Endothelial cell (in vitro differentiated cells): ENCODE measurements at regions not wholly inside any gene's neighbourhood (a gene's known extent, or its start where the extent isn't known, plus 50 kb on each side); places are given as distances from the start of the nearest gene placed in this dataset.
A peak's percentile ranks its signal among the peaks of the same experiment; 100 is the strongest.

Experiments used
- DNase-seq: peaks from one replicate; pipeline ENCODE4 v3.0.0; 2021; ENCODE audit warnings: low spot score
- H3K27ac Mint-ChIP-seq: one replicate; pipeline ENCODE4 v1.8.0; 2021; ENCODE audit warnings: mixed read lengths, inconsistent platforms; ENCODE audit not compliant: unreplicated experiment
- H3K27me3 Mint-ChIP-seq: one replicate; pipeline ENCODE4 v1.8.0; 2021; ENCODE audit warnings: mild to moderate bottlenecking, moderate library complexity, mixed read lengths, inconsistent platforms; ENCODE audit not compliant: unreplicated experiment
- H3K36me3 Mint-ChIP-seq: one replicate; pipeline ENCODE4 v1.8.0; 2021; ENCODE audit warnings: mild to moderate bottlenecking, low read depth, mixed read lengths, inconsistent platforms; ENCODE audit not compliant: unreplicated experiment
- H3K4me1 Mint-ChIP-seq: one replicate; pipeline ENCODE4 v1.8.0; 2021; ENCODE audit warnings: mild to moderate bottlenecking, mixed read lengths, inconsistent platforms; ENCODE audit not compliant: unreplicated experiment
- H3K4me3 Mint-ChIP-seq: one replicate; pipeline ENCODE4 v1.8.0; 2021; ENCODE audit warnings: mild to moderate bottlenecking, mixed read lengths, inconsistent platforms; ENCODE audit not compliant: unreplicated experiment
- H3K9me3 Mint-ChIP-seq: one replicate; pipeline ENCODE4 v1.8.0; 2021; ENCODE audit warnings: mixed read lengths, inconsistent platforms; ENCODE audit not compliant: unreplicated experiment
- CTCF ChIP-seq: fragments of 200-600 bp; sonication (generic); IDR thresholded peaks from one replicate; pipeline ENCODE4 v1.5.0; 2021; ENCODE audit warnings: antibody characterized with exemption; ENCODE audit not compliant: unreplicated experiment

- no peak overlapping the region for H3K27ac Mint-ChIP-seq
- no peak for DNase-seq
- H3K9me3 Mint-ChIP-seq = no peaks in the 10 kb centered on the region
- peaks cover 3% of the 10 kb centered on the region for H3K27me3 Mint-ChIP-seq
- TF ChIP-seq CTCF = no peak
- no peak overlapping the region for H3K4me3 Mint-ChIP-seq
- no peaks in the 10 kb centered on the region for H3K36me3 Mint-ChIP-seq
- H3K4me1 Mint-ChIP-seq = peaks cover 4% of the 10 kb centered on the region
These were observed 305.8 kb downstream of the ARPP21 start for GRCh38 chr3:35944926-35945710.

GRCh38 chr3:35946121-35946853 lies 307.0 kb downstream of the ARPP21 start:
- DNase-seq = no peak
- no peak overlapping the region for H3K4me3 Mint-ChIP-seq
- no peaks in the 10 kb centered on the region for H3K9me3 Mint-ChIP-seq
- H3K4me1 Mint-ChIP-seq = peaks cover 4% of the 10 kb centered on the region
- peak; percentile 72 for TF ChIP-seq CTCF
- no peaks in the 10 kb centered on the region for H3K36me3 Mint-ChIP-seq
- H3K27ac Mint-ChIP-seq = no peak overlapping the region
- peaks cover 3% of the 10 kb centered on the region for H3K27me3 Mint-ChIP-seq

- no peak for DNase-seq
- peaks cover 3% of the 10 kb centered on the region for H3K27me3 Mint-ChIP-seq
- no peak overlapping the region for H3K4me3 Mint-ChIP-seq
- H3K36me3 Mint-ChIP-seq = no peaks in the 10 kb centered on the region
- no peak for TF ChIP-seq CTCF
- H3K4me1 Mint-ChIP-seq = peaks cover 4% of the 10 kb centered on the region
- H3K9me3 Mint-ChIP-seq = no peaks in the 10 kb centered on the region
- no peak overlapping the region for H3K27ac Mint-ChIP-seq
These were observed 307.7 kb downstream of the ARPP21 start for GRCh38 chr3:35946854-35947515.

- H3K36me3 Mint-ChIP-seq = no peaks in the 10 kb centered on the region
- no peak for TF ChIP-seq CTCF
- peaks cover 3% of the 10 kb centered on the region for H3K27me3 Mint-ChIP-seq
- H3K4me1 Mint-ChIP-seq = peaks cover 4% of the 10 kb centered on the region
- no peak overlapping the region for H3K27ac Mint-ChIP-seq
- H3K4me3 Mint-ChIP-seq = no peak overlapping the region
- no peak for DNase-seq
- H3K9me3 Mint-ChIP-seq = no peaks in the 10 kb centered on the region
These were observed 310.7 kb downstream of the ARPP21 start for GRCh38 chr3:35950021-35950420.
